HG03342 (cell line): ENCODE measurements at regions not wholly inside any gene's neighbourhood (a gene's known extent, or its start where the extent isn't known, plus 50 kb on each side); places are given as distances from the start of the nearest gene placed in this dataset.

ENCODE experiments used
- ATAC-seq: cut with Tn5 transposase; IDR thresholded peaks from one replicate; pipeline ENCODE4 v1.9.1; 2021; ENCODE audit warnings: mild to moderate bottlenecking, moderate library complexity; ENCODE audit not compliant: unreplicated experiment

- ATAC-seq, result no peak
These were observed 123.4 kb upstream of the CADM2 start for GRCh38 chr3:84835366-84835765.

DNA sequence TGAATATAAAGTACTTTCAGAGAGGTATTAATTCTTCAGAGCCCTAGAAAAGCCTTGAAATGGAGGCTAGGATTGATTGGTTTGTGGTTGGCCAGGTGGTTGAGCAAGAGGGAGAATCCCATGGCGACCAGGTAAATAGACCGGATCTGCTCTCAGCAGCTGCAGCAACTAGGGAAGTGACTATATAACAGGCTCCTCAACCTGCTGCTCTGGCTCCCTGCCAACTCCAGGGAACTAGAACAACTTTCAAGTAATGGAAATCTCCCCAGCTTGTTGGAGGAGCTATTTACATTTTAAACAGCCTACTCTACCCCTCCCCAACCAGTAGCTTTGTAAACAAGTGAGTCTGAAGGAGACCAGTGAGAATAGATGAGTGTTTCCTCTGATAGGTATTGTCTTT, 121.8 kb upstream of the CADM2 start:
- no peak for ATAC-seq

DNA sequence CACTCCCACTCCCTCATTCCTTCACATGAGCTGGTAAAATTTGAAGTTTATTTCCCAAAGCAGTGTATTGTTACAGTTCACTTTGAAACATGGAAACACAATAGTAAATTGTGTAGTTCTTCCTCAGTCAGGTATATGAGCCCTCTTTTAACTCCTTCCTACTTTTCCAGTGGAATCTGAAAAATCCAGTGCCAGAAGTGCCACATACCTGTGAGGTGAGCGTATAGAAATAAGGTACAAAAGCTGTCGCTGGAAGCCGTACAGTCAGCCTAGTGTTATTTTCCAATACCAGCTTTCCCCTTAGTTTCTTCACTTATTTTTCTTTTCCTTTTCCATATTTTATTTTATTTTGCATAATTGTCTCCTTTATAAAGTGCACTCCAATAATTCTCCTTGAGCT, 81.7 kb upstream of the CADM2 start:
- no peak for ATAC-seq

GRCh38 chr3:84881288-84881687, 77.5 kb upstream of the CADM2 start:
- no peak for ATAC-seq

- ATAC-seq, result no peak
These were observed 73.4 kb upstream of the CADM2 start for GRCh38 chr3:84885199-84885882.

- ATAC-seq, result no peak
These were observed 66.9 kb upstream of the CADM2 start for GRCh38 chr3:84891851-84892250.

DNA sequence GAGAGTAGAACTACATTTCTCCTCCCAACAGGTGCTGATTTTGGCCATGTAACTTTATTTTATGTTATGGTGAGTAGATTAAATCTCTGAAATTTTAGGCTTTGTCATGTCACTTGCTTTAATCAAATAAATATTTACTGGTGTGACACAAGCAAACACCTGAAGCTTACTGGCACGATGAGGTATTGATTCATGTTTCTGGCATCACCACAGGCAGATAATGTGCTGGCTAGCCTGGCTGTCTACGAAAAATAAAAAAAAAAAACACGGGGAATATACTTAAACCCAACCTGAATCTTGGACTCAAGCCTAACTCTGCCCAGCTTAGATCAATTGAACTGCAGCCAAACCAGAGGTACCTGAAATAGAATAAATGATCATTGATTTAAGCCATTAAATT, 65.6 kb upstream of the CADM2 start:
- ATAC-seq, result no peak

DNA sequence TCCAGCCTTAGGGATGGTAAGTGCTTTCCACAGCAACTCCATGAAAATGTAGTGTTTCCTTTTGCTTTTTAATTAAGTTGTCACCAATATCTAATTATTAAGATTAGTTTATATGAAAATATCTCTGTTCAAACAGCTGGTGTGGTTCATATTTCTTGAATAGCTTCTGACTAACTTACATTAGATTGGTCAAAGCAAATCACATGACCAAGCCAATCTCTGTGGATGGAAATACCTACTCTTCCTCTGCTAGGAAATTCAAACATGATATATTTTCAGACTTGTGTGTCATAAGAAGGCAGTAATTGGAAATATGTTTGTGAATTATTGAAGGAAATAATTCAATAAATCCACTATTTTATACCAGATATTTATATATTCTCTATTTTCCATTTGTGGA, 54.6 kb upstream of the CADM2 start:
- no peak for ATAC-seq

DNA sequence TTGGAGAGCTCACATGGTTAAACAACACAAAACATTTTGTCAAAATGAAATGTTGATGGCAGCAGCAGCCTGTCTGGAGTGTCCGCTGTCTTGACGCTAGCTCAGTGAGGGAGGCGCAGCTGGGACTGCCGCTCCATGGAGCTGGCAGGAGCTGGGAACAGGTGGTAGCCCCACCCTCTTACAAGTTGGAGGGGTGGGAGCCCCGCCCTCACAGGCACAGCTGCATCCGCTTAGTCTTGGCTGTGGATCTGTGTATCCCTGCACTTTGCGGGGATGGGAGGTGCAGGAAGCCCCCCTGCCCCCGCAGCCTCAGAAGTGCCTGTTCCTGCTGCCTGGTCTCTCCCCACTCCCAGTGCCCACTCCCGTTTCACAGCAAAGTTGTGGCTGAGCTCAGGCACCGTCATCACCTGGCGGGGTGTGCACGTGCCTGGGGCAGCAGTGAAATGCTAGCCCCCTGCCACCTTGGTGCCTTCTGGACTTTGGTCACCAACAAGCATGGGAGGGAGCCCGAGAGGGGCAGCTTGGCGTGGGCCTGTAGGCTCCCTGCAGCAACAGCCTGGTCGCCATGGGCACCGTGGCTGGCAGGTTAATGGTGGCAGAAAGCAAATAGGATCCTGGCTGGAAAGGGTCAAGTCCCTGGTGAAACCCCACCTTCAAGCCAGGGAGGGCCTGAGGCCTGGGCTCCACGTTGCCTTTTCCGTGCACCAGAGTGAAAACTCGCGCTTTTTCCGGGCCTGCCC, 53.8 kb upstream of the CADM2 start:
- no peak for ATAC-seq

DNA sequence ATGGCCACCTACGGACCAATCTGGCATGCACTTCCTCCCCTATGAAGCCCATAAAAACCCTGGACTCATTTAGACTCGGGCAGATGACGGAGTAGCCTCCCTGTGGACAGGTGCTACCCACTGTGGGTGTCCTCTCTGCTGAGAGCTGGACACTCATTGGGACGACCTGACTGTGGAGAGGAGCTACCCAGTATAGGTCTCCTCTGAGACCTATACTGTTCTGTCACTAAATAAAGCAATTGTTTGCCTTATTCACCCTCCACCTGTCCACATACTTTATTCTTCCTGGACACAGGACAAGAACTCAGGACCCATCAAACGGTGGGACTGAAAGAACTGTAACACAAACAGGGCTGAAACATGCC, 53.3 kb upstream of the CADM2 start:
- no peak for ATAC-seq

GRCh38 chr3:84906065-84906464, 52.7 kb upstream of the CADM2 start:
- ATAC-seq, result no peak
